HG03571 (cell line): ENCODE measurements at regions not wholly inside any gene's neighbourhood (a gene's known extent, or its start where the extent isn't known, plus 50 kb on each side); places are given as distances from the start of the nearest gene placed in this dataset.

Source experiments
- ATAC-seq: cut with Tn5 transposase; IDR thresholded peaks from one replicate; pipeline ENCODE4 v1.9.1; 2021; ENCODE audit not compliant: unreplicated experiment

DNA sequence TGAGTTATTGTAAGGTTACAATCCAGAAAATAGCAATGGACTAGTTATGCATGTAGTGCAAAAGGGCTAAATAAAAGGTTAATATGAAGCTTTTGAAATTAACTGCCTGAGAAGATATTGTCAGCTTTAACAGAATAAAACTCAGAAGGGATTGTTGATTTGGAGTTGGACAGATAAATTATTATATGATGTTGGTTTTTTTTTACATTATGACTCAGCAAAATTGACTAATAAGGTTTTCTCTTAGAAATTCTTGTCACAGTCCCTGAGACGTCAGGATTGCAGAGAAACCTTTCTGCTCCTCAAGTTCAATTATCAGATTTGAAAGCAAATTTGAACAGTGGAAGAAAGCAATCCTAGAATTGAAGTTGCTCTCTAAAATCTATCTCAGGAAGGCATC is 946.9 kb downstream of the CBLN2 start:
- no peak for ATAC-seq

DNA sequence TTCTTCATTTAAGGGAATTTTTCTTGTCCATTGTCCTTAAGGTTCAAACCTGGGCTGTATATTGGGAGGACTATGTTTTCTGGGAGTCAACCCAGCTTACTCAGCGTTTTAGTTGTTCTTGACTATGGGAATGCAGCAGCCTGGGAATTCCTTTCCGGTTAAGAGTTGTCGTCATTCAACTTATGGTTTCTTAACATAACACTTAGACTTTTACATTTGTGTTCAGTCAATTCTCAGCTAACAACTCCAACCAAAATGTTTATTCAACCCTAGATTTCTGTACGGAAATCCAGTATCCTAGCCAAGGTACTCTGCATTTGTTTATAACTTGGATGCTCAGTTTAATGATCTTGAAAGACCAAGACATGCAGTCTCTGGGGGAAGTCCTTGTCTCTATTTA is 960.9 kb downstream of the CBLN2 start:
- ATAC-seq: no peak

DNA sequence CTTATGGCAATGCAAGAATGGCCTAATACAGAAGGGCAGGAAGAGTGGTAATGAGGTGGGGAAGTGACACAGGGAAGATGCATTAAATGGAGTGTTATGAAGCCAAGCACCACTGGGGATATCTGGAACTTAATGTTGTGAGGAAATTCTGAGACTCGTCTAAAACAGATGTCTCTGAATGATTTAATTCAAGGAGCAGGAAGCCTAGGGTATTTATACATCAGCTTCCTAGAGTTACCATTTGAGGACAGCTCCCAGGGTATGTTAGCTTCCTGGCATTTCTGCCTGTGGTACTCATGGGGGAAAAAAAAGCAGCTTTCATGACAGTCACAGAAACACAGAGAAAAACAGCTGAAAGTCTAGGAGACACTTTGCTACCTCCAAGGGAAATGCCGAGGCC is 989.5 kb downstream of the CBLN2 start:
- no peak for ATAC-seq

DNA sequence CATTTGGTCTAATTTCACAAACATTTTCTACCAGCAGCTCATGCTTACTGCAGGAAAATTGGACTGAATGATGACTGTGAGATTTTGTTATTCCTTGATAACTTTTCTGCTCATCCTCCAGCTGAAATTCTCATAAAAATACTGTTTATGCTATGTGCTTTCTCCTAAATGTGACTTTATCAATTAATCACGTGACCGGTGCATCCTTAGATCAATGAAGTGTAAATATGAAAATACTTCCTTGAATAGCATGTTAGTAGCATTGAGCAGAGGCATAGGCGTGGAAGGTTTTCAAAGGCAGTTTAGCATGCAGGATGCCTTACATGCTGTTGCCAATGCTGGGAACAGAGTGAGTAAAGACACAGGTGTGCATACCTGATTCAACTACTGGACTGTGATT is 1002.5 kb downstream of the CBLN2 start:
- ATAC-seq: no peak

DNA sequence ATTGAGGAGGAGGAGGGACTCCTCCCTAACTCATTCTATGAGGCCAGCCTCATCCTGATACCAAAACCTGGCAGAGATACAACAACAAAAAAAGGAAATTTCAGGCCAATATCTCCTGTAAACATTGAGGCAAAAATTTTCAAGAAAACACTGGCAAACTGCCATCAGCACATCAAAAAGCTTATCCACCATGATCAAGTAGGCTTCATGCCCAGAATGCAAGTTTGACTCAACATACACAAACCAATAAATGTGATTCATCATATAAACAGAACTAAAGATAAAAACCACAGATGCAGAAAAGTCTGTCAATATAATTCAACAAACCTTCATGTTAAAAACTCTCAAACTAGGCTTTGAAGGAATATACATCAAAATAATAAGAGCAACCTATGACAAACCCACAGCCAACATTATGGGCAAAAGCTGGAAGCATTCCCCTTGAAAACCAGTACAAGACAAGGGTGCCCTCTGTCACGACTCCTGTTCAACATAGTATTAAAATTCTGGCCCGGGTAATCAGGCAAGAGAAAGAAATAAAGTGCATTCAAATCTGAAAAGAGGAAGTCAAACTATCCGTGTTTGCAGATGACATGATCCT is 1014.3 kb downstream of the CBLN2 start:
- no peak for ATAC-seq

DNA sequence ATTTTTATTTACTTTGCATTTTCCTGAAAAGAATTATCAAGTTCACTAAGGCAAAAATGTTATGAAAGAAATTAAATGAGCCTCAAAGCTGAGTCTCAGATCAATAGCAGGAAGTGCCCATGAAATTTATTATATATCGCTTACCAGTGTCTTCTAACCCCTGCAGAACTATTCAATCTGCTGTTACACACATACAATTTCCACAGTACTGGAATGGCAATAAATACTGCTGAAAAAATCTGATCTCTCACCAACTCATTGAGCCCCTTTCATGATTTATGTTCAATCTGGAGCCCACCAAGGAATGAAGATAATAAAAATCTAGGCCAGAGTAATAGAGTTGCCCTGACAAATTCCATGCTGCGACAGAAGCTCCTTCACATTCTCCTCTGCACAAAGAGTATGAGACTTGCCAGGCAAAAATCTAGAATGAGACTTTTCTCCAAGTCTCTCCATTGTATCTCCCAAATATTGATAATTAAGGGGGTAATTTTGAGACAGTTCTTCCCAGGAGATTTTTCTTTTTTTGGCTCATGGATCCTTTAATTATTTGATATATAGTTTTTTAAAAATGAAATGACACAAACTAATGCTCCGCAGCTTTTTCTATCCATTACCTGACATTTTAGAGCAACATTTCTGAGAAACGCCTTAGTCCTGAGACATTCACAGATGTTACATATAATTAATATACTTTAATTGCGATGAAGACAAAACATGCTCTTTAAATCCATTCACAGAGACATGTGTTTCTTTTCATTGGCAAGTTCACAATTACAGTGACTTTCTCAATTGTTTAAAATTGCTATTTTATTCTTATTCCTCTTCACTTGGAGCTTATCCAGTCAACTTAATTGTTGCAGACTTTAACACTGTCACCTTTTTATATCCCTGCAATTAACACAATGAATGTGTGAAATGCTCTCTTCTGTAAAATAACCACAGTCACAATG is 1020.4 kb downstream of the CBLN2 start:
- no peak for ATAC-seq

DNA sequence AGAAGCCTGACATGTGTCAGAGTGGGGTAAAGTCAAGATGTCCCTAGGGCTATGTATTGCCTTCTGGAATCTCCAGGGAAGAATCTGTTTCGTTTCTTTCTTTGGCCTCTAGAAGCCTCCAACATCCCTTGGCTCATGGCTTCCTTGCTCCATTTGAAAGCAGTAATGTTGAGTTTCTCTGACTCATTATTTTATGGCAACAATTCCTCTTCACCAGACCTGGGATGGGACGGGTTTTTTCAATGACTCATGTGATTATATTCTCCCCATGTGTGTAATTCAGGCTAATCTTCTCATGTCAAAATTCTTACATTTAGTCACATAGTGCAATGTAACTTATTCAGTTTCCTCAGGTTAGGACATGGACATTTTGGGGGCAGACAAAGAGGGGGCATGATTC is 1038.6 kb downstream of the CBLN2 start:
- ATAC-seq: no peak

DNA sequence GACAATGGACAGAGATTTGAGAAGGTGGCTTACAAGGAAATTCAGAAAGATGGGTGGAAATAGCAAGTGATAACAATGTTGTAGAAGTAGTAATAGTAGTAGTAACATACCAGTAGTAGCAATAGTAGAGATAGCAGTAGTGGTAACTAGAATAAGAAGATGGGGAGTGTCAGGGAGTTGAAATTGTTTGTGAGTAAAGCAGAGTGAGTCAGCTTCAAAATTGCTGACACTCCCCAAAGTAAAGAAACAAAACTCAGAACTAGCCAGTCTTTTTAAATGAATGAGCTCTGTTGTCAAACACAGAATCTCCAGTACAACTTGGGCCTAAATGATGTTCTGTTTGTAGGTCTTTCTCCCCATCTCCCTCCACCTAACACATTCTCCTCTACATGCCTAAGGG is 1040.9 kb downstream of the CBLN2 start:
- no peak for ATAC-seq

DNA sequence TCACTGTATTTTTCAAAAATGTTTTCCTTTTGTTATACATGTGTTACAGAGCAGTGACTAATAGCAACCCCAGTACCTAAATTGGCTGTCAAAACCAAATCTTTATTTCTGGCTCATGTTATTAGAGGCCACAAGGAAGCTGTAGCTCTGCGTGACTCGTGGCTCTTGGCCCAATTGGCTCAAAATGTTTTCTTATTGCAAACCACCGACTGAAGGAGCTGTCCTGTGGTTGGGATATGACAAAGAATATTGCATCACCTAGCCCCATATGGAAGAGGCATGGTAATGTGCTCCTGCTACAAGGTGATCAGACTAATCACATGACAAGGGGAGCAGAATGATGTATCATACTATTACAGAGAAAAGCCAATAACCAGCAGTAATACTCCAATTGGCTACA is 1058.5 kb downstream of the CBLN2 start:
- no peak for ATAC-seq

DNA sequence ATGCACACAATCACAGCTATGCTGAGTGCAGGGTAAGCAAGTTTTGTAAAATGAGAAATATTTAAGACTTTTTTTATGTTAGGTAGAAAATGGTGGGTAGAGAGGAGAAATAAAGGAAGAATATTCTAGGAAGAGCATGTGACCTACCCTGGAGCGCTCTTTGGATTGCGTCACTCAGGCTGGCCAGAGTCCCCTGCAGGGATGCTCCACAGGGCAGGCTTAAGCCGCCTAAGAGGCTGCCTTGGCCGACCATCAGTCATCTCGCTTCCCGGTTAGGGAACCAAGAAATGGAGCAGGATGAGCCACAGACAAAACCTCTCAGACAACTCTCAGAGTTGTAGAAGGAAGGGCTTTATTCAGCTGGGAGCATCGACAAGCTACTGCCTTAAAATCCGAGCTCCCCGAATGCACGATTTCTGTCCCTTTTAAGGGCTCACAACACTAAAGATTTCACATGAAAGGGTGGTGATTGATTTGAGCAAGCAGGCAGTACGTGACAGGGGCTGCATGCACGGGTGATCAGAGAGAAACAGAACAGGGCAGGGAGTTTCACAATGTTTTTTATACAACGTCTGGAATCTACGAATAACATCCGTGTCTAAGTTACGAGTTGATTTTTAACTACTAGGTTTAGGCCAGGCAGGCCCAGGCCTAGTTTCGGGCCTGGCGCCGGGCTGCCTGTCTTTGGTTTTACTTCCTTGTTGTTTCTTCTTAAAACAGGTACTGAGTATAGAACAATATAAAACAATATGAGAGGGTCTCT is 1072.0 kb downstream of the CBLN2 start:
- no peak for ATAC-seq

DNA sequence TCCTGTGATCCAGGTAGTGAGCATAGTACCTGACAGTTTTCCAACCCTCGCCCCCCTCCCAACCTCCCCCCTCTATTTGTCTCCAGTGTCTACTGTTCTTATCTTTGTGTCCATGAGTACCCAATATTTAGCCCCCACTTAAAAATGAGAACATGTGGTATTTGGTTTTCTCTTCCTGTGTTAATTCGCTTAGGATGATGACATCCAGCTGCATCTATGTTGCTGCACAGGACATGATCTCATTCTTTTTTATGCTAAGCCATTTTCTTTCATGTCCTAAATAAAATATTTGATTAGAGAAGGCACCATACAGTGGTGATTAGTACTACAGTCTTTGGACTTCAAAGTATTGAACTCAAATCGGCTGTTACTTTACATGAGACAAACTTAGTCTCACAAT is 1087.9 kb downstream of the CBLN2 start:
- no peak for ATAC-seq

DNA sequence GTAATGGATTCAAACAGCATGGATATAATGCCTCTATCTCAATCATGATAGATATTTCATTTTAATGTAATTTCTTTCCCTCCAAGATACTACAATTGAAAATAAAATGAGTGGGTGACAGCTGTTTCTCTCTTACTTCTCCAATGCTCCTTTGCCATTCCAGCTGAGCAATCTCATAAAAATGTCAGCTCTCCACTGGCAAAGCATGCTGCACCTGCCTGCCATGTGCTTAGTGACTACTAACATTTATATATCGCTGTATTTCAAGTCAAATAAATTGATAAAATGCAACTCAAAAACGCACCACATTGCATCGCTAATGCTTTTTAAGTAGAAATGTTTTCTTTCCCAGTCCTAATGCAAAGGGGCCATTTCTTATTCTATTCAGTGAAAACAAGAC is 1093.9 kb downstream of the CBLN2 start:
- no peak for ATAC-seq

DNA sequence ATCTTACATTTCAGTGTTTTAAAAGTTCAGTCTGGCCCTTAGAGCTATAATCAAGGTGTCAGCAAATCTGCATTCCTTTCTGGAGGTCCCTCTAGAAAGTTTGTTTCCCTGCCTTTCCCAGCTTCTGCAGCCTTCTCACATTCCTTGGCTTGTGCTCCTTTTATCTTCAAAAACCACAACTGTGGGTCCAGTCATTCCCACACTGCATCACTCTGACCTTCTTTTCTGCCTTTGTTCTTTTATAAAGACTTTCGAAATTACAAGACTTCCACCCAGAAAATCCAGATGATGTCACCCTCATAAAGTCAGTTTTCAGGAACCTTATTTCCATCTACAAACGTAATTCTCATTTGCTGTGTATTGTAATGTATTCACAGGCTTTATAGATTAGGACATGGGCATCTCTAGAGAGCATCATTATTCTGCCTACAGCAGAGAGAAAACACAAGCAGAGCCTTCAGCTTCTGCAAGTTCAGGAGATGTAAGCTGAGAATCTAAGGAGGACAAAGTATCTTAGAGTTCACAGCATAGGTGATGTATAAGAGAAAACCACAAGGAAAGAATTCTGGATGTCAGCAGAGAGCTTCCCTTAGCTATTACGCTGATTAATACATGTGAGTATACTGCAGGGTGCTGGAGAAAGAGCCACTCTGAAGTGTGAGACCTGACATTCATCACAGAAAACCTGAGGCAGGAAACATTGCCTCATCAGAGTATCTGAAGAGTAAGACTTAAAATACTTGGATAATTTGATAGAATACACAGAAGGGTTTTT is 1100.2 kb downstream of the CBLN2 start:
- no peak for ATAC-seq

DNA sequence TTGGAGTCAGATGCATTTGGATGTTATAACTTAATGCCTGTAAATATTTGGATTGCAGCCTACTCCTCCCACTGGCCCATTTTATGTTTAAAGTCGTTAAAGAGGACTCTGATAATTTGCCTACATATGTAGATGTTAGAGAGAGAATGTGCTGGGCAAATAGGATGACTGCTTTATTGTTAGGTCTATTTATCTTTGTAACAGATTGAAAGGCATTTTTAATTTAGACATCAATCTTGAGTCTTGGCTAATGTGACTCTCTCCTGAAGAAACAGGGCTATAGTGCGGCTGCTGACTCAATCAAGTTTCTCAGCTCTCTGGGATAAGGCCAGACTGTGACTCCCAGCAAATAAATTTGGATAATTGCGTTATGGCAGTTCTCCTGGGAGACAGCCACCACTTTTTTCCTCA is 1101.4 kb downstream of the CBLN2 start:
- ATAC-seq: no peak

DNA sequence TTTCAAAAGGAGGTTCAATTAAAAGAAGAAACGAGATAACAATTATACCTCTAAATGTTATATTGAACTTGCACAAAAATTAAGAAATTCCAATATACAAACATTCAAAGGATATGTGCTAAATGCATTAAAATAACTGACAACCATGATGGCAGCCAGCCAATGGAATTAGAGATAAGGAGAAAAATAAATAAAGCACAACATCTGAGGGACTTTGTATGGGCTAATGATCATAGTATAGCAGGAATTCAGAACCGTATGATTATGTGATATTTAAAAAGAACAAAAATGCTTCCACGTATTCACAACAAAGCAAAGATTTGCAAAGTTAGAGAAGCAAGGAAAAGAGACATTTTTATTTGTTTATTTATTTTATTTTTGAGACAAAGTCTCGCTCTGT is 1103.0 kb downstream of the CBLN2 start:
- ATAC-seq: no peak

DNA sequence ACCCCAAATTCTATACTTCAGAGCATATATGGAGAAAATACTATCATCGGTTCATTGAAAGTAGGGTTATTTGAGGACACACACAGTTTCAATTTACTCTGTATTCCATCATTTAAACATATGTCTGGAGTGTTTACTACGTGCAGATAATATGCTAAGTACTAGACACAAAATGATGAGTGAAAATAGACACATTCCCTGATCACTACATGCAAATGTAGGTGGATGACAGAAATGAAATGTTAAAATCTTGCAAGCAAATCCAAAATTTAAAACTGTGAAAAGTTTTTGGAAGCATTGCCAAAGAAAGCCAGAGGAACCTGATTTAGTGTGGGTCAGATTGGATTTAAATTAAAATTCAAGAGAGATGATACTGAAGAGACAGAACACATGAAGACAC is 1106.6 kb downstream of the CBLN2 start:
- no peak for ATAC-seq

DNA sequence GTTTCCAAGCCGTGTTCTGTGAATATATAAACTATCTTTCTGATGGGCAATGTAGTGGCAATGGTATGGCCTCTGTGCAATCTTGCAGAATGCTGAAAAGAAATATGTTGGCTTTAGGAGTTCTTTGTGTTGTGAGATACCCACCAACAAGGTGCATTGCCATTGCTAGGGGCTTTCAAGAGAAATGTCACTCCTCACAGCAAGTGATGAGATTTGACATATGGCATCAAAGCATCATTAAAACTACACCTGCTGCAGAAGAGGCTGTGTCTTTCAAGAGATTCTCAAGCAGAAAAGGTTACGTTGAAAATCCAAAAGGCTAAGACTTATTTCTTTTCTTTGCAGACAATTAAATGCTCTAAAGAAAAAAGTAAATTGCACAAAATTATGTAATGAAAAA is 1110.8 kb downstream of the CBLN2 start:
- ATAC-seq: no peak

DNA sequence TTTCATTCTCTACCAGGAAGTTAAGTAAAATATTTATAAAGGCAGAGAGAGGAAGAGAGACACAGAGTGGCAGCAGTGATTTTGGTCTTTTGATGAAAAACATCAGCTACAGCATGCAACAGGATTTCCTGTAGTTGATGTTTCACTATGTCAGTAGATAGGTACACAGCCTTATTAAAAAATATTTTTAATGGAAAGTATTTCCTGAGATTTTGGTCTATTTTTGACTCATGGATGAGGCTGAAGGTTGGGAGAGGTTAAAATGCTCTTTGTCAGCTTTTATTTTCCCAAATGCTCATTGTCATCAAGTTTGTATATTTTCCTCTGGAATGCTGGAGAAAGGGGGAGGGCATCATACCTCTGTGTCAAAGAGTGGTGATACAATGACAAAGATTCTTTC is 1112.5 kb downstream of the CBLN2 start:
- ATAC-seq: no peak

DNA sequence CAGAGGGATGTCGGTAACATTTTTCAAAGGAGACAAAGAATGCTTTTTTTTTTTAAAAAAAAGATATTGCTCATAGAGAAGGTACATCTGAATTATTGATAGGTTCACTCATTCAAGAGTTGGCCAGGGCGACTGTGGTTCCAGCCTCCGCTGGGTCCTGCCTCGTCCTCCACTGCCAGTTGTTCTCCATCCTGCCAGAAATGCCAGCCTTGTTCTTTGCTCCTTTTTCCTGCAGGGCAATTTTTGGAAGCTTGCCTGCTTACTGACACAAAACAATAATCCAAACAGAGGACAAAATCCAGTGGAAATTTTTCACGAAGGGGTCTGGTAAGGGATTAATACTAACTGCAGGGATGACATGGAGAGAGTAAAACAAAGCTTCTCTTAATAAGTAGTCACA is 1113.0 kb downstream of the CBLN2 start:
- no peak for ATAC-seq

DNA sequence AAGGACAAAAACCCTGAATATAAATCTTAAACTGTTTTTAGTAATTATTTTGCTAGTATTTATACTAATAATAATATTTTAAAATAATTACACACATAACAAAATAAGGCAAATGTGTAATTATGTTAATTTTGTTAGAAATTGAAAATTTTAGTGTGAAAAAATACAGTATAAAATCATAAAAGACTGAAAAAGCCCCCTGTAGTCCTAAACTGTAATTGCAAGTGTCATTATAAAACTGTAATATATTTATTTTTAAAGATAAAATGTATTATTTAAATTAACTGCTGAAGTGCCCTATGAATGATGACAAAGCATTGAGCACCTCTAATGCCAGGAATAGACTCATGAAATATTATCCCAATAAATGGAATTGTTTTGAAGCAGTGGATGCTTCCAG is 1117.7 kb downstream of the CBLN2 start:
- ATAC-seq: no peak

DNA sequence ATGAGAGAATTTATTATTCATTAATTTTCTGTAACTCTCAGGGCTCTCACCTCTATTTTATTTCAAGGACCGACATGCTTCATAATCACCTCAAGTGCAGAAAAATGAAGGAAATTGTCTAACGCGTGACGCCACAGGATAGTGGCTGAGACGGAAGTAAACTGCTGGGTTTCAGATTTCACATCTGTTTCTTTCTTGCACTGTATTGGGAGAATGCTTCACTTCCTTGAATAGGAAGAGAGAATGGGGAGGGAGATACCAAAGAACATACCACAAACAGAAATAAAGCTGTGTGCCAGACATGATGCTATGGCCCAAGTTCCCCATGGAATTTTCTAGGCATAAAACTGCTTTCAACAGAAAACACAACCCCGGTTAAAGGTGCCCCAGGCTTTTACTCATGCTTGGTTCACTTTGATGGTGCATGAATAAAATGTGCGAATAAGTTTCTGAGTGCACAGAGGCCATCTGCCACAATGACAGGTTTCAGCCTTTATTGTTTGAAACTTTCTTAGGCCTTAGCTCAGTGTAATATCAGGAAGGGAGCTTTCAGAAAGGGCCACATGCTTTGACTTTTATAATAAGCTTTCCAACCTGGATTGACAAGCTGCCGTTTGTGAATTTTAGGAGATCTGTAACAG is 1116.4 kb downstream of the SOCS6 start:
- no peak for ATAC-seq
